ENCODE measurements at regions not wholly inside any gene's neighbourhood (a gene's known extent, or its start where the extent isn't known, plus 50 kb on each side); places are given as distances from the start of the nearest gene placed in this dataset.

DNA sequence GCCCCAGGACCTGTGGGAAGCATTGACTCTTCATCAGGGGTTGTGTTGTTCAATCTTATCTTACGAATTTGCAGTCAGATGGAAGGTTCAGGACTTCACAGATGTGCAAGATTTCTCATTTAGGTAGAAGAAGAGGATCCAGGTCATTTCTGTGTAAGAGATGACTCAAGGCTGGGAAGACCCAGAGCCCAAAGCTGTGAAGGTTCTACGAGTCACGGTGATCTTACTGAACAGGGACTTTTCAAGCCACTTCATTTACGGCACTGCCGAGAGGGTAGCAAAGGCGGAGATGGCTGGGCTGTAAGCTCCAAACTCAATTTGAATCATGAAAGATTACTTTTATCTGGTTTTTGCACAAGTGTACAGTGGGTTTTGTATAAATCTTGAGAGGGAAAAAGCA is 228.0 kb upstream of the MEX3C start:
- Mint-ChIP-seq H3K27ac (ENCODE audit: unreplicated experiment) (no peak overlapping the region), H3K27me3 (ENCODE audit: low read depth) (peaks cover 1% of the 10 kb centered on the region), H3K4me1 (ENCODE audit: low read depth) (peaks cover 8% of the 10 kb centered on the region), H3K4me3 (ENCODE audit: unreplicated experiment) (no peak overlapping the region), H3K9me3 (ENCODE audit: low read depth) (no peaks in the 10 kb centered on the region), H3K36me3 (ENCODE audit: low read depth) (no peaks in the 10 kb centered on the region)
- DNase-seq (ENCODE audit: low spot score): no peak
- TF ChIP-seq, protein P1, sequence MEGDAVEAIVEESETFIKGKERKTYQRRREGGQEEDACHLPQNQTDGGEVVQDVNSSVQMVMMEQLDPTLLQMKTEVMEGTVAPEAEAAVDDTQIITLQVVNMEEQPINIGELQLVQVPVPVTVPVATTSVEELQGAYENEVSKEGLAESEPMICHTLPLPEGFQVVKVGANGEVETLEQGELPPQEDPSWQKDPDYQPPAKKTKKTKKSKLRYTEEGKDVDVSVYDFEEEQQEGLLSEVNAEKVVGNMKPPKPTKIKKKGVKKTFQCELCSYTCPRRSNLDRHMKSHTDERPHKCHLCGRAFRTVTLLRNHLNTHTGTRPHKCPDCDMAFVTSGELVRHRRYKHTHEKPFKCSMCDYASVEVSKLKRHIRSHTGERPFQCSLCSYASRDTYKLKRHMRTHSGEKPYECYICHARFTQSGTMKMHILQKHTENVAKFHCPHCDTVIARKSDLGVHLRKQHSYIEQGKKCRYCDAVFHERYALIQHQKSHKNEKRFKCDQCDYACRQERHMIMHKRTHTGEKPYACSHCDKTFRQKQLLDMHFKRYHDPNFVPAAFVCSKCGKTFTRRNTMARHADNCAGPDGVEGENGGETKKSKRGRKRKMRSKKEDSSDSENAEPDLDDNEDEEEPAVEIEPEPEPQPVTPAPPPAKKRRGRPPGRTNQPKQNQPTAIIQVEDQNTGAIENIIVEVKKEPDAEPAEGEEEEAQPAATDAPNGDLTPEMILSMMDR (IDR thresholded peaks at IDR 0.05): no peak

DNA sequence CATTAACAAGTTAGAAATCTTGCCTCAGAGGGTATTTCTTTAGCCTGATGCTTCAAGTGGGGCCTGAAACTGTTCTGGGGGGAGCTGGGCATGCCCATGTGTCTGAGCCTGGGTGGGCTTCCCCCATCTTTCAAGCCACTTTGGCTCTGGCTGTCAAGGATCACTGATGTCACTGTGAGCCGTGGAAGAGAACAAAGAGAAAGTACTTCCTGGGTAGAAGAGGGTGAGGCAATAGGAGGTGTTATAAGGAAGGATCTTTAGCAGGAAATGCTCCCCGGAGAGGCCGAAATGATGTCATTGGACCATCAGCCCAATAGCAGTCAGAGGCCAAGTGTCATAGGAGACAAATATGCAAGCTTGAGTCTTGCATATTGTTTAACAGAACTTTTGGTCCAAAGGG is 228.4 kb upstream of the MEX3C start:
- Mint-ChIP-seq H3K27ac (ENCODE audit: unreplicated experiment) (no peak overlapping the region), H3K4me1 (ENCODE audit: low read depth) (peaks cover 8% of the 10 kb centered on the region)
- TF ChIP-seq, protein P1 (IDR thresholded peaks at IDR 0.05): no peak

DNA sequence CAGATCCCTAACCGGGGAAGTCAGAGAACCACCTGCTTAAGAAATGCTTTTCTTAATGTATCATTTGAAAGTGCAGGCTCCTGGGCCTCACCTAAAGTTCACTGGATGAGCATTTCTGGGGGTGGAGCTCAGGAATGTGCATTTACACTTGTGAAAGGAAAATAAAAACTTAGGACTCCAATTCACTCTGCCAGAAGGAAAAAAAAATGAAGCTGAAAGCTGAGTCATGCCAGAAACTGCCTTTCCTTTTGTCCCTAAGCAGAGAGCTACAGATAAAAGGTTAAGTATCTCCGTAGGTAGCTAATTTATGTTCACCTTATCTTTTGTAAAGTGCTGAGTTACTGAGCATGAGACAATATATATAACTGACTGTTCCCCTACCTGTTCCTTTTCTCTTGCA is 229.5 kb upstream of the MEX3C start:
- no peak overlapping the region for H3K4me3 Mint-ChIP-seq (ENCODE audit: unreplicated experiment)
- H3K9me3 Mint-ChIP-seq (ENCODE audit: low read depth): no peaks in the 10 kb centered on the region
- DNase-seq (ENCODE audit: low spot score): no peak
- H3K4me1 Mint-ChIP-seq (ENCODE audit: low read depth): peaks cover 8% of the 10 kb centered on the region
- peaks cover 3% of the 10 kb centered on the region for H3K27me3 Mint-ChIP-seq (ENCODE audit: low read depth)
- H3K27ac Mint-ChIP-seq (ENCODE audit: unreplicated experiment): no peak overlapping the region
- no peaks in the 10 kb centered on the region for H3K36me3 Mint-ChIP-seq (ENCODE audit: low read depth)
- TF ChIP-seq, protein P1 (IDR thresholded peaks at IDR 0.05): no peak

More for the DNA sequence above, 228.4 kb upstream of the MEX3C start:
- no peak for DNase-seq (ENCODE audit: low spot score)
- H3K27me3 Mint-ChIP-seq (ENCODE audit: low read depth): peaks cover 3% of the 10 kb centered on the region
- no peaks in the 10 kb centered on the region for H3K9me3 Mint-ChIP-seq (ENCODE audit: low read depth)
- H3K4me3 Mint-ChIP-seq (ENCODE audit: unreplicated experiment): no peak overlapping the region
- H3K36me3 Mint-ChIP-seq (ENCODE audit: low read depth): no peaks in the 10 kb centered on the region

DNA sequence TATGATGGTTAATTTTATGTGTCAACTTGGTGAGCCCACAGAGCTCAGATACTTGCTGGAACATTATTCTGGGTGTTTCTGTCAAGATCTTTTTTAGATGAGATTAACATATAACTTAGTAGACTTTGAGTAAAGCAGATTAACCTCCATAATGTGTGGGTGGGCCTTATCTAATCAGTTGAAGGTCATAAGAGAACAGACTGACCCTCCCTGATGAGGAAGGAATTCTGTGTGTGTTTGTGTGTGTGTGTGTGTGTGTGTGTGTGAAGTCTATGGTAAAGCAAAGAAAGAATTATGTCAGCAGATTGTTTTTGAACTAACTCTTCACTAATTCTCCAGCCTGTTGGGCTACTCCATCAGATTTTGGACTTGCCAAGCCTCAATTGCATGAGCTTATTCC is 232.2 kb upstream of the MEX3C start:
- H3K4me1 Mint-ChIP-seq (ENCODE audit: low read depth): peaks cover 8% of the 10 kb centered on the region
- DNase-seq (ENCODE audit: low spot score): no peak
- peaks cover 12% of the 10 kb centered on the region for H3K27me3 Mint-ChIP-seq (ENCODE audit: low read depth)
- no peak overlapping the region for H3K4me3 Mint-ChIP-seq (ENCODE audit: unreplicated experiment)
- H3K9me3 Mint-ChIP-seq (ENCODE audit: low read depth): no peaks in the 10 kb centered on the region
- TF ChIP-seq, protein P1 (IDR thresholded peaks at IDR 0.05): no peak
- no peak overlapping the region for H3K27ac Mint-ChIP-seq (ENCODE audit: unreplicated experiment)
- no peaks in the 10 kb centered on the region for H3K36me3 Mint-ChIP-seq (ENCODE audit: low read depth)

DNA sequence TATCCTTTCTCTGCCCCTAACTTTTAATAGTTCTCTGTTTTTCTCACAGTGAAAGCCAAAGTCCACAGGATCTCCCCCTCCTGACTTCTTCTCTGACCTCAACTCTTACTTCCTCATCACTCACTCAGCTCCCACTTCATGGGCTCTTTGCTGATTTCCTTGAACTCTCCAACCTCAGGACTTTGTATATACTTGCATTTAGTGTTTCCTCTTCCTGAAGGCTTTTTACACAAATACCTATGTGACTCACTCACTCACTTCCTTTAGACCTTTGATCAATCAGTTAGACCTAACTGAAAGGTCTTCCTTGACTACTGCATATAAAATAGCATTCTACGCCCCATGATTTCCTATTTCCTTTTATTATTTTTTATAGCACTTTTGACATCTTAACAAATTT is 233.1 kb upstream of the MEX3C start:
- H3K36me3 Mint-ChIP-seq (ENCODE audit: low read depth): no peaks in the 10 kb centered on the region
- peaks cover 8% of the 10 kb centered on the region for H3K4me1 Mint-ChIP-seq (ENCODE audit: low read depth)
- H3K4me3 Mint-ChIP-seq (ENCODE audit: unreplicated experiment): no peak overlapping the region
- no peaks in the 10 kb centered on the region for H3K9me3 Mint-ChIP-seq (ENCODE audit: low read depth)
- no peak for DNase-seq (ENCODE audit: low spot score)
- TF ChIP-seq, protein P1 (IDR thresholded peaks at IDR 0.05): no peak
- H3K27ac Mint-ChIP-seq (ENCODE audit: unreplicated experiment): no peak overlapping the region
- H3K27me3 Mint-ChIP-seq (ENCODE audit: low read depth): peaks cover 12% of the 10 kb centered on the region
